Fibroblast of villous mesenchyme (primary cell): ENCODE measurements at regions not wholly inside any gene's neighbourhood (a gene's known extent, or its start where the extent isn't known, plus 50 kb on each side); places are given as distances from the start of the nearest gene placed in this dataset.
A peak's percentile ranks its signal among the peaks of the same experiment; 100 is the strongest.

Experiments used
- DNase-seq: peaks from one replicate; pipeline ENCODE4 v3.0.0-alpha.2; 2010; ENCODE audit warnings: low read depth
- H3K4me3 ChIP-seq: 2 replicates; pipeline ENCODE4 v1.5.1; 2011; ENCODE audit warnings: low read depth, mild to moderate bottlenecking, low read length
- CTCF ChIP-seq: IDR thresholded peaks from 2 replicates; pipeline ENCODE4 v1.5.1; 2012; ENCODE audit warnings: low read depth, mild to moderate bottlenecking, low read length; ENCODE audit not compliant: insufficient read depth

DNA sequence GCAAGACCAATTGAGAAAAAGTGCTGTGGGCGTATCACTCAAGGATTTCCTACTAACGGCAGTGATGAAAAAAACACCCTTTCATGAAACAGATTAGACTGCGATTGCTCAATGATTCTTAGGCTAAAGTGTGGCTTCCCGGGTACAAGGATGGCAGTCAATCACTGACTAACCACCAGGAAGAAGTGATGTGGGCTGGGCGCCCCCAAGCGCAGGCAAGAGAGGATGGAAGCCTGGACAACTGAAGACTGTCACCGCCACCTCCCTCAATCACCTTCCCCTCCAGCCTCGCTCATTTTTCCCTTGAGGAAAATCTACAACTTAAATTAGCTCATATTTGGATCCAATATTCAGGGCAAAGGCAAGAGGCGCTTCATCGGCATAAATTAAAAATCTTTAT lies 707.2 kb downstream of the MTRR start:
- no peak for DNase-seq
- no peak for TF ChIP-seq CTCF
- no peak overlapping the region for H3K4me3 ChIP-seq

- peak; percentile 11 for DNase-seq
- H3K4me3 ChIP-seq = no peak overlapping the region
- TF ChIP-seq CTCF = no peak
Observed at GRCh38 chr5:8577792-8578191, 708.8 kb downstream of the MTRR start.

GRCh38 chr5:8580298-8580697 lies 711.4 kb downstream of the MTRR start:
- DNase-seq = no peak
- TF ChIP-seq CTCF = no peak
- H3K4me3 ChIP-seq = no peak overlapping the region

GRCh38 chr5:8581047-8581446 lies 712.1 kb downstream of the MTRR start:
- H3K4me3 ChIP-seq = no peak overlapping the region
- no peak for TF ChIP-seq CTCF
- no peak for DNase-seq

DNA sequence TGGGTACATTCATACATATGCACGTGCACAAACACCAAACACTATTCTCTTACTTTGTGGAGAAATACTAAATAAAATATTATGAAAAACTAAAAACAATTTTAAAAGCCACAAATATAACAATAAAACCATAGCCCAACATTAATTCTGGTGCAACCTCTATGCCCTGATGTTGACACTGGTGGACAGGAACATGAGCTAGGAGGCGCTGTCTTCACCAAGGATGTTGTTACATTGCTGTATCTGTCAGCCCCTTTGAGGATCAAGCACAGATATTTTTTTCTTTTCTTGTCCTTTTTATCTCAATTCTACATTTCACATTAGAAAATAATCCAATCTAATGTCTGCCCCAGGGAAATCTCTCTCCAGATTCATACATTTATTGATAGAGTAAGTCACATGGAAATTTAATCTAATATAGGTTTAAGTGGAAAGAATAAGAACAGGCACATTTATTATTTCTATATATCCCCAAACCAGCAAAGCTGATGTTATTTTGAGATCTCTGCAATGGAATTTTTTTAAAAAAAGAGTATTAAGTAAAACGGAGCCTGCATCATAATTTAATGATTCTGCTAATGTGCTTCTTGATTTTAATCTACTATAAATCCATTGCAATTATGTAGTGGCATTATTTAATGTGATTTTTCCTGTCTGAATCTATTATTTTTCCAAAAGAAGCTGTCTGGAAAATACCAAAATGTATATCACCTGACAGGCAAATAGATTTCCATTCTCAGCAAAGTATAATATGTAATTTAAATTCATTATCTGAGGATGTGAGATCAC lies 716.5 kb downstream of the MTRR start:
- H3K4me3 ChIP-seq = no peak overlapping the region
- TF ChIP-seq CTCF = peak; percentile 22
- no peak for DNase-seq

DNA sequence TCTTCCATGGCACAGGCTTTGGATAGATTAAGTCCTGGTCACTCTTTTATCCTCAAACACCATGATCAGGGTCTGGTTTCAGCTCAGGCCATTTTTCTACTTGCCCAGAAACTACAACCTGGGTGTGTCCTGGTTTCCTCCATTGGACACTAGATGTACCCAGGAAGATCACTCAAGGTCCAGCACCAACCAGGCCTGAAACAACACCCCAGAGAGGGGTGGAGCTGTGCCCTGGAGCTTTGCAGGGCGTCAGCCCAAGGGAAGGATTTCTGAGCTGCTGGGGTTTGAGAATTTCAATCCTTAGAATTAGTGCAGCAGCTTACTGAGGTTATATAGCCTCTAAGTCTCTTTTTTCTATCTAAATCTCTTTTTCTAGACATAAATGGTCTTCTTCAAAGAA lies 722.0 kb downstream of the MTRR start:
- H3K4me3 ChIP-seq = no peak overlapping the region
- TF ChIP-seq CTCF = no peak

DNA sequence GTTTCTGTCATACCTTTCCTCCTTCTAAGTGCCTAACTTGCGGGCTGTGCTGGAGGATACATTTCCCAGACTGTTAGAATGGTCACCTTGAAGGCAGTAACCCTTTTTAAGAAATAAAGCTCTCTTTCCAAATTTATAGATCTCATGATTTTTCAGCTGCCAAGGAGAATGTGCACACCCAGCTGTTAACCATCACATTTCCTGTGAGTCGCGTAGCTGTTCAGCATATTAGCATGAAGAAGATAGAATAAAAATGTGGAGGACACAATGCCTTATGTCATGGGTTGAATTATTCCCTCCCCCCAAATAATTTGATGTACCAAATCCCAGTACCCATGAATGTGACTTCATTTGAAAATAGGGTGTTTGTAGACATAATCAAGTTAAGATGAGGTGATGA lies 729.4 kb downstream of the MTRR start:
- TF ChIP-seq CTCF = no peak
- DNase-seq = no peak
- no peak overlapping the region for H3K4me3 ChIP-seq

More for the DNA sequence above, 722.0 kb downstream of the MTRR start:
- DNase-seq = no peak
